GM19455 (cell line): ENCODE measurements at regions not wholly inside any gene's neighbourhood (a gene's known extent, or its start where the extent isn't known, plus 50 kb on each side); places are given as distances from the start of the nearest gene placed in this dataset.
"Not testable (repeated sequence)": the region's sequence is repeated elsewhere in the genome, so short reads cannot be mapped to it uniquely, and the experiment has no call there.

Source experiments
- ATAC-seq: cut with Tn5 transposase; IDR thresholded peaks from one replicate; pipeline ENCODE4 v1.9.1; 2021; ENCODE audit not compliant: unreplicated experiment

DNA sequence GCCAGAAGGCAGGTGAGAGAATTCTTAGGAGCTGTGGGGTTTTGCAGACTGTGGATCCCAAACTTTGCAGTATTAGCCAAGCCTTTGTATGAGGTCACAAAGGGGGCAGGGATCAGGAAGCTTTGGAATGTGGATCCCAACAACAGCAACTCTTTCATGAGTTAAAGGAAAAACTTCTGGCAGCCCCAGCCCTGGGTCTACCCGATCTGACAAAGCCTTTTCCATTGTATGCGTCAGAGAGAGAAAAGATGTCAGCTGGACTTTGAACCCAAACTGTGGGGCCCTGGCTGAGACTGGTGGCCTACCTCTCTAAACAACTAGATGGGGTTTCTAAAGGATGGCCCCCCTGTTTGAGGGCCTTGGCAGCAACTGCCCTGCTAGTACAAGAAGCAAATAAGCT lies 101.8 kb upstream of the OSBPL11 start:
- ATAC-seq, result not testable (repeated sequence)

DNA sequence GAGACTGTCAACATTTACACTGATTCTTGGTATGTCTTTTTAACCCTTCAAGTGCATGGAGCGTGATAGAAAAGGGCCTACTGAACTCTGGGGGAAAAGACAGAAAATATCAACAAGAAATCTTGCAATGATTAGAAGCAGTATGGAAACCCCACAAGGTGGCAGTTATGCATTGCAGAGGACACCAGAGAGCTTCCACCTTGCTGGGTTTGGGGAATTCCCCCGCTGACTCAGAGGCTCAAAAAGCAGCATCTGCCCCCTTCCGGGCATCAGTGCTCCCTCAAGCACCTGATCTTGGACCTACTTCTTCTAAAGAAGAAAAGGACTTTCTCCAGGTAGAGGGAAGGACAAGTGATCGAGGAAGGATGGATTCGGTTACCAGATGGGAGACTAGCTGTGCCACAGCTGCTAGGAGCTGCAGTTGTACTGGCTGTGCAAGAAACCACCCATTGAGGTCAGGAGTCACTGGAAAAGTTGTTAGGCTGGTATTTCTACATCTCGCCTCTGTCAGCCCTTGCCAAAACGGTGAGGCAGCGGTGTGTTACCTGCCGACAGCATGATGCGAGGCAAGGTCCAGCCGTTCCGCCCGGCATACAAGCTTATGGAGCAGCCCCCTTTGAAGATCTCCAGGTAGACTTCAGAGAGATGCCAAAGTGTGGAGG lies 102.8 kb upstream of the OSBPL11 start:
- not testable (repeated sequence) for ATAC-seq

DNA sequence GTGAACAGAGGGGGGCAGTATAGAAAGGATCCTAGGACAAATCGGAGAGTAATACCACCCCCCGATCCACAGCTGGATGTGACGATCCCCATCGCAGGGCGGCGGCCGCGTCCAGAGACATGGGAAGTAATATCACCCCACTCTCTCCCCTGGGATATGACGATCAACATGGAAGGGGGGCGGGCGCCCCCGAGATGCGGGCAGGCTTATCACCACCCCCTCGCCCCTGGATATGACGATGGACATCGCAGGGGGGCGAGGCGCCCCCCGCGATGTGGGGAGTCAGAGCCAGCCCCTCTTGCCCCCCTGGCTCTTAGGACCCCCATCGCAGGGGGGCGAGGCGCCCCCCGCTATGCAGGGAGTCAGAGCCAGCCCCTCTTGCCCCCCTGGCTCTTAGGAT lies 120.4 kb upstream of the OSBPL11 start:
- no peak for ATAC-seq

DNA sequence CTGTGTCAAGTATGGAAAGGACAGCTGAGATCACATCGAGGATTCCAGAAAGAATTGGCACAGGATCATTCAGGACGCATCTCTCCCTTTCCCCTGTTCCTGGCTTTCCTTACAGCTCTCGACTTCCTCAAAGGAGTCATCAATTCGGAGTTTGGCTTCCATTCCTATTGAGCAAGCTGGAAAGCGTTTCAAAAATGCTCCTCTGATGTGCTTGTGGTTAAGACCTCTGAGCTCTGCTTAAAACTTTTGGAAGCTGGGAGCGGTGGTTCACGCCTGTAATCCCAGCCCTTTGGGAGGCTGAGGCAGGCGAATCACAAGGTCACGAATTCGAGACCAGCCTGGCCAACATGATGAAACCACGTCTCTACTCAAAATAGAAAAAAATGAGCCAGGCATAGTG lies 136.9 kb upstream of the OSBPL11 start:
- ATAC-seq, result not testable (repeated sequence)

DNA sequence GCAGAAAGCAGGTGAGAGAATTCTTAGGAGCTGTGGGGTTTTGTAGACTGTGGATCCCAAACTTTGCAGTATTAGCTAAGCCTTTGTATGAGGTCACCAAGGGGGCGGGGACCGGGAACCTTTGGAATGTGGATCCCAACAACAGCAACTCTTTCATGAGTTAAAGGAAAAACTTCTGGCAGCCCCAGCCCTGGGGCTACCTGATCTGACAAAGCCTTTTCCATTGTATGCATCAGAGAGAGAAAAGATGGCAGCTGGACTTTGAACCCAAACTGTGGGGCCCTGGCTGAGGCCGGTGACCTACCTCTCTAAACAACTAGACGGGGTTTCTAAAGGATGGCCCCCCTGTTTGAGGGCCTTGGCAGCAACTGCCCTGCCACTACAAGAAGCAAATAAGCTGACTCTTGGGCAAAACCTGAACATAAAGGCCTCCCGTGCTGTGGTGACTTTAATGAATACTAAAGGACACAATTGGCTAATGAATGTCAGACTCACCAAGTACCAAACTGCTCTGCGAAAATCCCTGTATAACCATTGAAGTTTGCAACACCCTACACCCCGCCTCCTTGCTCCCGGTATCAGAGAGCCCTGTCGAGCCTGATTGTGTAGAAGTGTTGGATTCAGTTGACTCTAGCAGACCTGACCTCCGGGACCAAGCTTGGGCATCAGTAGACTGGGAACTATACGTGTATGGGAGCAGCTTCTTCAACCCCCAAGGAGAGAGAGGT lies 146.9 kb upstream of the OSBPL11 start:
- not testable (repeated sequence) for ATAC-seq

DNA sequence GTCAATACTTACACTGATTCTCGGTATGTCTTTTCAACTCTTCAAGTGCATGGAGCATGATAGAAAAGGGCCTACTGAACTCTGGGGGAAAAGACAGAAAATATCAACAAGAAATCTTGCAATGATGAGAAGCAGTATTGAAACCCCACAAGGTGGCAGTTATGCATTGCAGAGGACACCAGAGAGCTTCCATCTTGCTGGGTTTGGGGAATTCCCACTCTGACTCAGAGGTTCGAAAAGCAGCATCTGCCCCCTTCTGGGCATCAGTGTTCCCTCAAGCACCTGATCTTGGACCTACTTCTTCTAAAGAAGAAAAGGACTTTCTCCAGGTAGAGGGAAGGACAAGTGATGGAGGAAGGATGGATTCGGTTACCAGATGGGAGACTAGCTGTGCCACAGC lies 147.5 kb upstream of the OSBPL11 start:
- not testable (repeated sequence) for ATAC-seq

DNA sequence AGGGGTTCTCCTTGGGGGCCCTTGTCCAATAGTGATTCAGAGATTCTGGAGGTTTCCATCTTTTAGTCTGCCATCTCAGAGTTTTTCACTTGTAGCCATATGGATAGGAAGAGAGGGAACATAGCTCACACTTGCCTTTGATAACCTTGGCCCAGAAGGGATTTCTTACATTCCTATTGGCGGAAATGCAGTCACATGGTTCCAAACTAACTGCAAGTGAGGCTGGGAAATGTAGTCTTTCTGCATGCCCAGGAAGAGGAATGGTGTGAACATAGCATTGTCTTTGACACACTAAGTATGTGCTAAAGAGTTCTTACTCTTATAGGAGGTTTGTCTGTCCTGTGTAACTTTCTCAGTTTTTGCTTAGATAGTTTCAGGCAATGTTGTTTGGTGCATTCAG lies 161.8 kb upstream of the OSBPL11 start:
- ATAC-seq, result not testable (repeated sequence)

DNA sequence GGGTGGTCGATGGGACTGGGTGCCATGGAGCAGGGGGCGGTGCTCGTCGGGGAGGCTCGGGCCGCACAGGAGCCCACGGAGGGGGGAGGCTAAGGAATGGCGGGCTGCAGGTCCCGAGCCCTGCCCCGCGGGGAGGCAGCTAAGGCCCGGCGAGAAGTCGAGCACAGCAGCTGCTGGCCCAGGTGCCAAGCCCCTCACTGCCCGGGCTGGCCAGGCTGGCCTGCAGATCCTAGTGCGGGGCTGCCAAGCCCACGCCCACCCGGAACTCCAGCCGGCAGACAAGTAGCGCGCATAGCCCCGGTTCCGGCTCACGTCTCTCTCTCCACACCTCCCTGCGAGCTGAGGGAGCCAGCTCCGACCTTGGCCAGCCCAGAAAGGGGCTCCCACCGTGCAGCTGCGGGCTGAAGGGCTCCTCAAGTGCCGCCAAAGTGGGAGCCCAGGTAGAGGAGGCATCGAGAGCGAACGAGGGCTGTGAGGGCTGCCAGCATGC lies 163.4 kb upstream of the OSBPL11 start:
- ATAC-seq, result not testable (repeated sequence)

DNA sequence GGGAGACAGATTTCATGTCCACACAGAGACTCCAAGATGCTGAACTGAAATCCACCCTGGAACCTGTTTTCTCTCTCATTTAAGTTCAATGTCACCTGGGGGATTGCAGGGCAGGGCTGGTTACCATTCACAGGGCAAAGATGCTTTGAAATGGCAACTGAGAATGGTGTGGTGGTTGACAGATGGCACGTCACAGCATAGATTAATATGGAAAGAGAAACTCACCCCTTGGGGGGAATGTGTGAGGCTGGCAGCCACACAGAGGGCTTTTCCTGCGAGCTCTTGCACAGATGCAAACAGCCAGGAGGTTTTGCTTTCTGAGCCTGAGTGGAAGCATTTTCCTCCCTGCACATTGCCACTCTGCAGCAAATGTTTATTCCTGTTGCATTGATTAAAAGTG lies 167.3 kb upstream of the OSBPL11 start:
- ATAC-seq, result not testable (repeated sequence)

DNA sequence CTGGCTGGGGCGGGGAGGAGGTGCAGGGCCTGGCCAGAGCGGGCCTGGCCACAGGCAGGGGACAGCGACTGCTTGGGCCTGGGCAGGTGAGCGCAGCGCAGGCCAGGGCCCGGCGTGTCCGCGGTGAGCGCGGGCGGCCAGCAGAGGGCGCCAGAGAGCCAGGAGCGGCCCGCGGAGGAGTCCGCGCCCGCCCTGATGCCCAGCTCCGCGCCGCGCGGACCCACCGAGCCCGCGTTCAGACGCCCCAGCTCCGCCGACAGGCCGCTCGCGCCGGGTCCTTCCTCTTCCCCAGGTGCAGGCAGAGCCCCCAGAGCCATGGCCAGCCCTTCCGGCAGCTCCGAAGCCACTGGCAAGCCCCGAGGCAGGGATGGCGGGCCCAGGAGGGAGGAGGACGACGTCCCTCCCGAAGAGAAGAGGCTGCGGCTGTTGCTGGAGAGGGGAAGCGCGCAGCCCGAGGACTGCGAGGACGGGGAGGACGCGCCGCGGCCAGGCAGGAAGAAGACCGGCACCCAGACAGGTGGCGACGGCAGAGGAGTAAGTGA lies 171.1 kb upstream of the OSBPL11 start:
- ATAC-seq, result not testable (repeated sequence)

DNA sequence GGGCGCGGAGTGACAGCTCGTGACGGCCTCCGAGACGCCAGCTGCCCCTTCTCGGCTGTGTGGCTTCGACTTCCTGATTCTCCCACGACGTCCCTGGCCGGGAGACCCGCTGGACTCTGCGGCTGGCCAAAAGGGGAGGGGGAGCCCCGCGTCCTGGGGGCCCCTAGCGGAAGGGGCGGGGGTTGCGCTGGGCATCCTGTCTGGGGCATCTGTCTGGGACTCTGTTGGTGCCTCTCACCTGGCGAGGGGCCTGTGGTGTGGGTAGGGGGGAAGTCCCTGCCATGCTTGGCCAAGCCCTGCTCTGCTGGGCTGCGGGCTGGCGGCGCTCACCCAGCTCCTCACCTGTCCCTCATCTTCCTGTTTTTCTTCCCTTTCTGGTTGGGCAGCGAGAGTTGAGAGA lies 171.6 kb upstream of the OSBPL11 start:
- not testable (repeated sequence) for ATAC-seq

DNA sequence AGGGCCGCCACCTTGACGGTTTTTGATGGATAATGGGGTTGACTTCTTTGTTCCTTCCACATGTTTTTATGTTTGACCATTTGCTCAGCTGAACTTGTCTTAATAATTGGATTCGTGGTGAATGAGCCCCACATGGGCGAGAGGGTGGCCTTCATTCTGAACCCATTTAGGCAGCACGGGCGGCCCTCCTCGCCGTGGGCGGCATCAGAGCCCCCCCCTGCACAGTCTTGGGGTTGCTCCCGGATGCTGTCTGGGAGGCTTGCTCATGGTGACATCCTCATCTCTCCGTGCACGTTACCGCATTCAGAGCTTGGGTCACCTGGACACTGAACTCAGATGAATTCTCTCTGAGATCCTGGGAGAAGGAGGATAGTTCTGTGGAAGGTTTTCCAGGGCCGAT lies 172.3 kb upstream of the OSBPL11 start:
- no peak for ATAC-seq

DNA sequence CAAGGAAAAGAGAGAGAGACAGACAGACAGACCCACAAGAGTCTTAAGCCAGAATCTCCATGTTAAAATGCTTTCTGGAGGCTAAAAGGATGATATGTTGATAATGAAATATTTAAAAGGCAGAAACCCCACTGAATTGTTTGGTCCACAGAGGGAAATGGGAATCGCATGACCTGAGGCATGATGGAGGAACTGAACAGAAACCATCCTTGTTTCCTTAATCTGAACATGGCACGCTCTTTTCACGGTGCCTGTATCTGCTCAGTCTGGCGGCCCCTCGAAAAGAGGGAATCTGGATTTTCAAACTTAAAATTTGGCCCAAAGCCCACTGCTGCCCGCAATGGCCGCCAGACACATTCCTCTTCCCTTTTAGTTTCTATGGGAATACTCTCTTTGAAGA lies 173.5 kb upstream of the OSBPL11 start:
- ATAC-seq, result not testable (repeated sequence)

DNA sequence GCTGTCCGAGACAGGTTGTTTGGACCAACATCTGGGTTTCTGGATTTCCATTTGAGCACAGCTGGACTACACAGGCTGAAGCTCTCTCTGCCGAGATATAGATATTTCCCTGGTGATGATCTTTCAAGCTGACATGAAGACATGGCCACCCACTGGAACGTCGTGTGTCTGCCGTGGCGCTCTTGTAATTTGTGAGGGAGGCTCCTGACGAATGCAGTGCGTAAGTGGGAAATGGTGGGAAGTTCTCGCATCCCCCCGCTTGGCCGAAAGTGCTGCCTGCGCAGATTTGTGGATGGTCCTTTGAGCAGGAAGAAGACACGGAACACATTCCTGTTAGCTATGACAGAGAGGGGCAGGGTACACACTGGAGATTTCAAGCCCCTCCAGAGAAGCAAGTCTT lies 176.2 kb upstream of the OSBPL11 start:
- not testable (repeated sequence) for ATAC-seq

DNA sequence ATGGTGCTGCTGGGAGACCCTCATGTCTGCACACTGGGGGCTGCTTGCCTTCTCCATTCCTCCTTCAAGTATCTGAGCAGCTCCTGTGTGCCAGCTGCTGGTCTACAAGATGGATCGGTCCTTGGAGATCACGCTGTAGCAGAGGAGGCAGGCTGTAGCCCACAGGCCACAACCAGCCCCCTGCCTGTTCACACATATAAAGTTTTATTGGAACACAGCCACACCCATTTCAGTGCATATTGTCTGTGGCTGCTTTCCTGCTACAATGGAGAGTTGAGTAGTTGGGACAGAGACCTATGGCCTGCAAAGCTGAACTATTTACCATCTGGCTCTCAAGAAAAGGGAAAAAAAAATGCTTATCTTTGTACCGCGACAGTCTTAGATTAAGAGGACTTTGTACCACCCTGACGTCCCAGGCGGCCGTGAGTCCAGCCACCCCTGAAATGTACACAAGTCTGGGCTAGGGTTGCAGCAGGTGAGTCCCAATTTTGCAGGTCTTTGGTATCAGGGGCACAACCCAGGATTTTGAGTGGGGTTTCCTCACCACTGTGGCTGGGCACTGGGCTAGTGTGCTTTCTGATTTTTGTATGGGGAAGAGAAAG lies 179.2 kb upstream of the OSBPL11 start:
- ATAC-seq, result not testable (repeated sequence)

DNA sequence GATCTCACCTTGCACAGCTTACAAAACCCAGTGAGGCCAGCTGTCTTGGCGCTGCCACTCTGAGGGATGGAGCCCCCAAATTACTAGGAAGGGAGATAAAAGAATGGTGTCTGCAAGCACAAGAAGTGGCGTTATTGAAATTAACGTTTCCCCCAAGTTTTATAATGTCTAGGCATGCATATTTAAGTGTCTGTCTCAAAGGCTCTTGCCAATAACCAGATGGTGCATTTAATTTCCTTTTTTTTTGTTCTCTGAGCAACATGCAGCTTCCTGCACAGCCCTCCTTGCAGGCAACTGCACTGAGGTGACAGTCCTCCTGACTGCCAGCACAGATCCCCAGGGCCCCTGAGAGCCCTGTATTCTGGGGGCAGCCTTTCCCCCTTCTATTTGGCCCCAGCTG lies 179.8 kb upstream of the OSBPL11 start:
- ATAC-seq, result not testable (repeated sequence)

DNA sequence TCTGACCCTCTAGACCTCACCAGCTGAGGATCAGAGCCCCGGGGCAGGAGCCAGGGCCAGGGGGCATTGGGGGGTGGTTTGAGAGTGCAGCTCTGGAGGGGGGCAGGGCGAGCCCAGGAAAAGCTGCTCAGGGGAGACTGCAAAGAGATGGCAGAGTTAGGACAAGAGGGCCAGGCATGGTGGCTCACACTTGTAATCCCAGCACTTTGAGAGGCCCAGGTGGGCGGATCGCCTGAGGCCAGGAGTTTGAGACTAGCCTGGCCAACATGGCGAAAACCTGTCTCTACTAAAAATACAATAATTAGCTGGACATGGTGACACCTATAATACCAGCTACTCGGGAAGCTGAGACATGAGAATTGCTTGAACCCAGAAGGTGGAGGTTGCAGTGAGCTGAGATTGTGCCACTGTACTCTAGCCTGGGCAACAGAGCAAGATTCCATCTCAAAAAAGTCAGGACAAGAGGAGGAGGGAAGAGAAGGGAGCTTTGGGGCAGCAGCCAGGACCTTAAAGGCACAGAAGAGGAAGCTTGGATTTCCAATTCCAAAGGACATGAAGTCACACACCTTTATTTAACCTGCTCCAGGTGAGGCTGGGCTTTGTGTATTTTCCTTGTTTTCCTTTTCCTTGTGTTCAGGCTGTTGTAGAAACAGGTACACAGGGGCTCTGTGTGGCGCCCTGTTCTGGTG lies 180.5 kb upstream of the OSBPL11 start:
- not testable (repeated sequence) for ATAC-seq

DNA sequence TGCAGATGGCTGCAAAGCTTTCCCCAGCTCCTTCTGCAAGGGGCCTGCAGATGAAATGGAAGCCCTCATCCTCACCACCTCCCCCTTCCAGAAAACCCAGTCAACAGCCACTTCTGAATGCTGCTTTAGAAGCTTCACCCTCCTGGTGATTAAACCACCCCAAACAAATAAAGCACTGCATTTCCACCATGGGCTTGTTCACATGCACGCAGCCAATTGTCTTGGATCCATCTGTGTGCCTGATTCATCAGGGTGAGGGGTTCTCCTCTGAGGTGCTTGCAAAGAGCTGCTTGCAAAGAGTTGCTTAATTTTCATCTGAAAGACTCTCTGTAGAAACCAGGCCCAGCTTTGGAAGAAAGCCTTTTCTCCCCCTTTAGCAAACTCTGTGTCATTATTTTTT lies 184.0 kb upstream of the OSBPL11 start:
- not testable (repeated sequence) for ATAC-seq

DNA sequence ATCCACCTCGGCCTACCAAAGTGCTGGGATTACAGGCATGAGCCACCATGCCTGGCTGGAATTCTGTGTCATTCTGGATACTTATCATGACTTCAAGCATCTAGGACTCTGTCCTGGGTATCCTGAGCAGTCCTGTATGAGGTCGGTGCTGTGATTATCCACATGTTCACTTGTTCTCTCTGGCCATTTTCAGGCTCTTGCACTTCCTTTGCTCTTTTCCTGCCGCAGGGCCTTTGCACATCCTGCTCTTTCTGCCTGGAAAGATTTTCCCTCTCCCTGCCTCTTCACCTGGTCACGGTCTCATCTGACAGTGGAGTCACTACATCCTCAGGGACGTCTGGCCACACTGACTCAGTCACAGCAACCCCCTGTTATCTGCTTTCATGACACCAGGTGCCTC lies 184.6 kb upstream of the OSBPL11 start:
- ATAC-seq, result not testable (repeated sequence)

DNA sequence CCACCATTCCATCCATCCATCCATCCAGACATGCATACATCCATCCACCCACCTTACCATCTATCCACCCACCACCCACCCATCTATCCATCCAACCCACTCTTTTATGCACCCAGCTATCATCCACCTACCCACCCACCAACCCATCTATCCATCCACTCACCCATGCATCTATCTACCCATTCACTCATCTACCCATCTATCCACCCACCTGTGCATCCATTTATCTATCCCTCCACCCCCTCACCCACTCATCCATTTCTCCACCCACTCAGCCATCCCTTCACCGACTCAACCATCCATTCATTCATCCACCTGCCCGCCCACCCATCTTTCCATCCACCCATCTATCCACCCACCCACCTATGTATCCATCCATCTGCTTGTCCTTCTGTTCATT lies 186.4 kb upstream of the OSBPL11 start:
- not testable (repeated sequence) for ATAC-seq

DNA sequence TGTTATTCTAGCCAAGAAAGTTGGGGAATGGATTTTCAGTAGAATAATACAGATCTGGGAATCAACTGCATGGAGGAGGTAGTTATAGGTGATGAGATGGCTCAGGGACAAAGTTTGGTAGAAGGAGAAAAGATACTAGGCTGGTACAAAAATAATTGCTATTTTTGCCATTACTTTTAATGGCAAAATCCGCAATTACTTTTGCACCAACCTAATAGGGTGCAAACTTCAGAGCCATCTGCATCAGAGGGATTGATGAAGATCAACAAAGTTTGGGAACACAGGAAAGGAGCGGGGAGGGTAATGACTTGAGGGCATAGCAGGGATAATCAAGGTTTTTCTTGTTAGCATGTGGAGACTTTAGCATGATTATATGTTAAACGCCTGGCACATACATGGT lies 178.7 kb upstream of the ROPN1B start:
- ATAC-seq, result not testable (repeated sequence)
